ENCODE measurements at regions not wholly inside any gene's neighbourhood (a gene's known extent, or its start where the extent isn't known, plus 50 kb on each side); places are given as distances from the start of the nearest gene placed in this dataset.

DNA sequence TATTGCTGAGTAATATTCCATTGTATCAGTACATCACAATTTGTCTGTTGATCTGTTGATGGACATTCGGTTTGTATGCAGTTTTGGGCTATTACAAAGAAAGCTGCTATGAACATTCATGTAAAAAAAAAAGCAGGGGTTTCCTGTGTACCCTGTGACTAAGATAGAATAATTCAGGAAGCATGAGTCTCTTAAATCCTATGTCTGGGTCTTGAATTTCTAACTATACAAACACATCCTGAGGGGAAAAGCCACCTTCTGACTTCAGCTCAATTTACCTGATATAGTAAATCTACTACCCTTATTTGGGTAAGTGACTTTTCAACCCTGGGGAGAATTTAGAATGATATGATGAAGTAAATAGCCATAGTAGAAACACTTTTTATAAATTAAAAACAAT lies 94.6 kb upstream of the FUNDC1 start:
- no peaks in the 10 kb centered on the region for H3K9me3 ChIP-seq (ENCODE audit: insufficient read depth in 2 of 2, low read depth in 1 of 2, low read length in 1 of 2)
- H3K79me1 ChIP-seq (ENCODE audit: low read depth, low read length): no peaks in the 10 kb centered on the region
- H3K9ac ChIP-seq (replicated peaks in 1 of 4; ENCODE audit: extremely low read depth in 1 of 4, low read depth in 3 of 4, low read length in 3 of 4): no peak overlapping the region
- no peak overlapping the region for H2BK20ac ChIP-seq (ENCODE audit: low read length)
- ChIA-PET POLR2A (ENCODE audit: partially characterized antibody) (no interaction called here), CTCF (ENCODE audit: partially characterized antibody) (no interaction called here)
- no peak overlapping the region for H2AK5ac ChIP-seq (ENCODE audit: low read depth, low read length)
- no peaks in the 10 kb centered on the region for H3K4me1 ChIP-seq (replicated peaks in 1 of 4; ENCODE audit: control insufficient read depth in 3 of 4, insufficient read depth in 4 of 4, low read length in 3 of 4)
- H3K4me2 ChIP-seq (ENCODE audit: insufficient read depth in 1 of 2, low read depth in 2 of 2, low read length in 2 of 2): no peak overlapping the region
- no peak overlapping the region for H4K91ac ChIP-seq (replicated peaks; ENCODE audit: insufficient read length, low read length)
- no peaks in the 10 kb centered on the region for H3K23me2 ChIP-seq (ENCODE audit: low read depth, low read length)
- no peaks in the 10 kb centered on the region for H3K79me2 ChIP-seq (ENCODE audit: control insufficient read depth in 1 of 2, insufficient read depth in 2 of 2, low read length in 2 of 2)
- H4K8ac ChIP-seq (ENCODE audit: extremely low read depth, insufficient read depth, low read length): no peak overlapping the region
- no peak overlapping the region for H3K4me3 ChIP-seq (ENCODE audit: extremely low read depth in 1 of 4, insufficient read depth in 2 of 4, low read depth in 3 of 4, low read length in 4 of 4)
- H2BK120ac ChIP-seq (replicated peaks; ENCODE audit: low read depth, low read length): no peak overlapping the region
- H3K56ac ChIP-seq (replicated peaks; ENCODE audit: insufficient read length, low read depth, low read length): no peak overlapping the region
- H3K23ac ChIP-seq (ENCODE audit: insufficient read length): no peak overlapping the region
- H3K27ac ChIP-seq (ENCODE audit: low read depth, low read length): no peak overlapping the region
- H4K20me1 ChIP-seq (replicated peaks in 1 of 2; ENCODE audit: control insufficient read depth in 1 of 2, insufficient read depth in 2 of 2, low read length in 2 of 2): no peaks in the 10 kb centered on the region
- H2BK5ac ChIP-seq (ENCODE audit: low read depth, low read length): no peak overlapping the region
- H4K5ac ChIP-seq (ENCODE audit: insufficient read length, low read depth, low read length): no peak overlapping the region
- no peak overlapping the region for H3K18ac ChIP-seq (ENCODE audit: extremely low read depth, low read length)
- H3K27me3 ChIP-seq (replicated peaks in 1 of 4; ENCODE audit: control insufficient read depth in 3 of 4, extremely low read depth in 1 of 4, insufficient read depth in 3 of 4, low read length in 3 of 4): no peaks in the 10 kb centered on the region
- no peak overlapping the region for H3K14ac ChIP-seq (ENCODE audit: insufficient read length)
- TF ChIP-seq HDAC6 (IDR thresholded peaks at IDR 0.05; ENCODE audit: low read depth, low read length) (no peak), ASH2L (IDR thresholded peaks at IDR 0.05; ENCODE audit: low read length) (no peak)
- no peak overlapping the region for H3K4ac ChIP-seq (replicated peaks; ENCODE audit: insufficient read length, low read depth, low read length)
- H3K36me3 ChIP-seq (ENCODE audit: control insufficient read depth in 2 of 4, insufficient read depth in 4 of 4, low read length in 3 of 4): no peaks in the 10 kb centered on the region
- DNase-seq (ENCODE audit: low read depth in 1 of 2, low spot score in 2 of 2) (no peak), FAIRE-seq (no peak)
- WGBS, 2 experiments (ENCODE audit: extremely low coverage in 1 of 2, insufficient coverage in 1 of 2, insufficient read length in 1 of 2, insufficient replicate concordance in 2 of 2, low coverage in 1 of 2, low lambda C conversion rate in 2 of 2, missing lambda C conversion rate in 1 of 2): 88% methylated on average over 1 of the region's 1 CpG; no CpG with 5 or more reads in 1 of the 2 experiments
- no peak overlapping the region for H2BK12ac ChIP-seq (ENCODE audit: low read depth, low read length)
- no peak overlapping the region for H2AFZ ChIP-seq (ENCODE audit: low read length)
- no peak overlapping the region for H2BK15ac ChIP-seq (ENCODE audit: low read length)
